ENCODE measurements at regions not wholly inside any gene's neighbourhood (a gene's known extent, or its start where the extent isn't known, plus 50 kb on each side); places are given as distances from the start of the nearest gene placed in this dataset.

GRCh38 chr3:146903927-146904326 is 298.8 kb upstream of the PLSCR5 start:
- TF ChIP-seq, protein P1, sequence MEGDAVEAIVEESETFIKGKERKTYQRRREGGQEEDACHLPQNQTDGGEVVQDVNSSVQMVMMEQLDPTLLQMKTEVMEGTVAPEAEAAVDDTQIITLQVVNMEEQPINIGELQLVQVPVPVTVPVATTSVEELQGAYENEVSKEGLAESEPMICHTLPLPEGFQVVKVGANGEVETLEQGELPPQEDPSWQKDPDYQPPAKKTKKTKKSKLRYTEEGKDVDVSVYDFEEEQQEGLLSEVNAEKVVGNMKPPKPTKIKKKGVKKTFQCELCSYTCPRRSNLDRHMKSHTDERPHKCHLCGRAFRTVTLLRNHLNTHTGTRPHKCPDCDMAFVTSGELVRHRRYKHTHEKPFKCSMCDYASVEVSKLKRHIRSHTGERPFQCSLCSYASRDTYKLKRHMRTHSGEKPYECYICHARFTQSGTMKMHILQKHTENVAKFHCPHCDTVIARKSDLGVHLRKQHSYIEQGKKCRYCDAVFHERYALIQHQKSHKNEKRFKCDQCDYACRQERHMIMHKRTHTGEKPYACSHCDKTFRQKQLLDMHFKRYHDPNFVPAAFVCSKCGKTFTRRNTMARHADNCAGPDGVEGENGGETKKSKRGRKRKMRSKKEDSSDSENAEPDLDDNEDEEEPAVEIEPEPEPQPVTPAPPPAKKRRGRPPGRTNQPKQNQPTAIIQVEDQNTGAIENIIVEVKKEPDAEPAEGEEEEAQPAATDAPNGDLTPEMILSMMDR (IDR thresholded peaks at IDR 0.05): no peak
- TF ChIP-seq POLR2A (IDR thresholded peaks at IDR 0.05): no peak
